NCI-H82 (cell line): ENCODE measurements at regions not wholly inside any gene's neighbourhood (a gene's known extent, or its start where the extent isn't known, plus 50 kb on each side); places are given as distances from the start of the nearest gene placed in this dataset.

Source experiments
- DNase-seq: peaks from one replicate; lab custom pipeline; 2025; lab: John Stamatoyannopoulos, UW

DNA sequence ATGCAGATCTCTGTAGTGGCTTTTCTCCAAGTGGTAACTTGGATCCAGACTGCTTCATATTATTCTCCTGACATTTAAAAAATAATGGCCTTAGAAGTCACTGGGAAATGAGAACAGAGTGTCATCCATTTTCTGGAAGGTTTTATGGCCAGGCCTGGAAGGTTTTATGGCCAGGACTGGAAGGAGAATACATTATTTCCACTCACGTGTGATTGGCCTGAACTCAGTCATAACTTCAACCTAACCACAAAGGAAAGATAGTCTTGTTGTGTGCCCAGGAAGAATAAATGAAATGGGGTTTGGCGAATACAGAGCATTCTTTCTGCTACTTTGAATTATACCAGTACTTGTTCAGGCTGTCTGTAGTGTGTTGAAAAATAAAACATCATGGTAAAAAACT, 360.9 kb downstream of the GPAM start:
- no peak for DNase-seq

DNA sequence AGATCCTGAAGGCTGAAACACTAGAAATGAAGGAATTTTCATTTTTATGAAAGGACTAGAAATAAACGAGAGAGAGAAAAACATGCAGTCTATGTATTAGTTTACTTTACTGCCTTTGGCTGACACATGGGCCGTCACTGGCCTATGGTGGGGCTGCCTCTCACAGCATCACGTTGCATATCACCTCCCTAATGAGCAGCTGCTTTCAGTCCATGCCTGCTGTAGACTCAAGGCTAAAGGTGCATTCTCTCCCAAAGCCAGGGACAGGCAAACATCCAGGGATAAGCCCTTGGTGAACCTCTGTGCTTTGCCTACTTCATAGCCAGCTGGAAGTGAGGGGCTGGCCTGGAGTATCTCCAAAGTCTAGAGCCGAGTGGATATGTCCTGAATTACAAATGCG, 359.4 kb downstream of the GPAM start:
- DNase-seq = no peak

DNA sequence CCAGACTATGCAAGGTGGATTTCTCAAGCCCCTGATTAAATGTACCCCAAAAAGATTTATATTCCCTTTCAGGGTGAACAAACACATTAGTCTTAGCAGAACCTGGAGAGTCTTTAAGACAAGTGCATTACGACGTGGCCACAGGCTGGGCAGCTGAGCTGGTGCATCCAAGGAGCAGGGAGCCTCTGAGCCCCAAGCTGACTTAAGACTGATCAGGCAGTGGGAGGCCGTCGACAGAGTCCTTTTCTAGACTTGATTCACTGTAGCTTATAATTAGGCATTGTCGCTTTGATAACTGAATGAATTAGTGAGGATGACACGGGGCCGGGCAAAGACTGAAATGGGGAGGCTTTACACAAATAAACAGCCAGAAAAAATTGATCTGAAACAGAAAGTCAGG, 353.2 kb downstream of the GPAM start:
- DNase-seq = no peak

GRCh38 chr10:111831058-111831457, 352.5 kb downstream of the GPAM start:
- DNase-seq = no peak

DNA sequence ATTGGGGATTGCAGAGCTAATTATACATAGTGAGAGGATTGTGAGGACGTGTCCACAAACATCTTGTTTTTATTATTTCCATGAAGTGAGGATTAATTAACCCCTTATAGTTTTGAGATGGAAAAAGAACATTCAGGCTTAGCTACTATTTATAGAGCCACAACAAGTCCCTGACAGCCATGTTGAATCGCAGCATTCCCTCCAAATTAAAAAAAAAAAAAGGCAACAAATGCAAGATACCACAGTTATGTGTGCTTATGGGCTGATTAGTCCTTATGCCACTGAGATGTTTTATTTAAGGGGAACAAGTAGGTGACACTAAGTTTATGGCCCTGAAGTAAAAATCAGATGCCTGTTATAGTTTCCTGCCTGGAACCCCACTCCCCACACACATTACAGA, 350.3 kb downstream of the GPAM start:
- DNase-seq = no peak

GRCh38 chr10:111835574-111835973, 348.0 kb downstream of the GPAM start:
- no peak for DNase-seq

DNA sequence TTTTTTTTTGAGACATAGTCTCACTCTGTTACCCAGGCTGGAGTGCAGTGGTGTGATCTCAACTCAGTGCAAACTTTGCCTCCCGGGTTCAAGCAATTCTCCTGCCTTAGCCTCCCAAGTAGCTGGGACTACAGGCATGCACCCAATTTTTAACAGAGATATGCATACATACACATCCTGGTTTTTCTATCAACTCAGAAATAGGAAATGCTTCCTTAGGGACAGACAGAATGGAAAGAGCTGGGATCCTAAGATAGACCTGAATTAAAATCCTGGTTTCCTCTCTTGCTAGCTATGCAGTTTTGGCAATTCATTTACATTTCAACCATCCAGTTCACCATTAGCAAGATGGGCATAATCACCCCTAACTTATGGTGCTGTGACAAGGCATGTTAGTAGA, 347.5 kb downstream of the GPAM start:
- no peak for DNase-seq

DNA sequence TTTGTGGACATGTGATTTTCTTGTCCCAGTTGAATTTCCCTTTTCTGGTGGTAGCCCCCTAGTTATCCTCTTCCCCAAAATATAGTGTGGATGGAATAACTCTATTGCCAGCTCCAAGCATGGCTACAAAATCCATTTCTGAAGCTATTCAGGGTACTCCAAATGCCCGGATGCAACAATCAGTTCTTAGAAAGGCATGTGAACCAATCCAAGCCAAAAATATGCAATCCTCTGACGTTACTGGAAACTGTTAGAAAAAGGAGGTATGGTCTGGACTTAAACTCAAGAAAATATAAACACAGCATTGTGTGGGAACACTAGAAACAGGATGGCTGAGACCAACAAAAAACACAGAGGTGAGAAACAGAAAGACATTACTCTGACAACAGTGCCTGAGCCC, 347.0 kb downstream of the GPAM start:
- no peak for DNase-seq

DNA sequence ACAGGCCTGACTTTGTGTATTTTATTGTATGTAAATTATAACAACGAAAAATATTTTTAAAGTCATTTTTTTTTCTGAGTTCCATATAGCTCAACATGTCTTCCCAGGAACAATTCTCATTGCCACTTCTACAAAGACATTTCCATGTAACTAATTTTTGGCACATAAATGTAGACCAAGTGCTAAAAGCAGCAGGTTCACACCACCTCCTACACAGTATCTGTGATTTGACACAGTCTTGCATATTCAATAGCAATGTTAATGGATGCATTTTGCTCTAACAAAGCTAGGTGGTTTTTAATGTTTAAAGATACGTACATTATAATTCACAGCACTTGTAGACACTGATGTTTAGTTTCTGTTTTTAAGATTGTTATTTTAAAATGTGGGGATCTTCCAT, 346.5 kb downstream of the GPAM start:
- no peak for DNase-seq

GRCh38 chr10:111837985-111838384, 345.6 kb downstream of the GPAM start:
- DNase-seq = no peak

DNA sequence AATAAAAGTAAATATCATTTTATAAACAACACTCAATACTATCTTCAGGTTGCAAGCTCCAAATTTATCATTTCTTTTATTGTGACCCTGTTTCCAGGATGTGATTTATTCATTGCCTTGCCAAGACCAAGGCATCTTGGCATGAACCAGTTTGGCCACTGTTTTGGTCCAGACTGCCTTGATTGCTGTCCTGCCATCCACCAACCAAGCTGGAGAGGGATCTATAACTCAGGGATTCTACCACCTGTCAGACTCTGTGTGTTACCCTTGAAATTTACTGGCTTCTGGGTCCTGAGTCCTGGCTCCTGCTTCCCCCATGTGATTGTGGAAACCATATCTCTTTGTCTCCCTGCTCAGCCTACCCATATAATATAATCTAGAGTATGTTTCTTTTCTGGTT, 343.0 kb downstream of the GPAM start:
- DNase-seq = no peak

DNA sequence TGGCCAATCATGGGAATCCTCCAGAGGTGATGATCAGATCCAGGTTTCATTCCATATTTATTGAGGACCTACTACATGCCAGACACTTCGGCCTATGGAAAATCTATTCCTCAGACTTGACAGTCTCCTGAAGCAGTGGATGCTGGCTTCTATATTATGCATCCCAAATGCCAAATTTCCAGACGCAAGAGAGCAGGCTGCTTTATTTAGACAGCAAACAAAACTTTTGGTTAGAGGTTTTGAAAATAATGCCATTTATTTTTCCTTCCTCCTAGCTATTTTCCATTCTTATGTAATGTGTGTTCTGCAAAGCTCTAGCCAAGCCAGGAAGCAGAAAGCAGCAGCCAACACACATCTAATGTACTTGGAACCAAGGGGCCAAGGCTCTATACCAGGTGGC, 330.8 kb downstream of the GPAM start:
- DNase-seq = no peak

DNA sequence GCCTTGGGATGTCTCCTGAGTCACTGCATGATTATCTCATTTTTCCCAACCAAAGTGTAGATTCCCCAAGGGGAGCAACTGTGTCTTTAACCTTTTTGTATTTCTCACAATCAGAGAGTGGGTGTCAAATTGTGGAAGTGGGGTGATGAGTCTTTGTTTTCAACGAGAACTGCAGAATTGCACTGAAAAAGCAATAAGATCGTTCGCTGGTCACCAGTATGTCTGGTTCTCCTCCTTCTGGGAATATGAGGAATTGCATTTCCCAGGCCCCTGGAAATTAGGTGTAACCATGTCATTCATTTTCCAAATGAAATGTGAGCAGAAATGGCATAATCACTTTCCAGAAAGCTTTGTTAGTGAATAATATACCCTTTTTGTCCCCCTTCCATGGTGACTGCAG, 326.9 kb downstream of the GPAM start:
- peak; percentile 1 for DNase-seq

DNA sequence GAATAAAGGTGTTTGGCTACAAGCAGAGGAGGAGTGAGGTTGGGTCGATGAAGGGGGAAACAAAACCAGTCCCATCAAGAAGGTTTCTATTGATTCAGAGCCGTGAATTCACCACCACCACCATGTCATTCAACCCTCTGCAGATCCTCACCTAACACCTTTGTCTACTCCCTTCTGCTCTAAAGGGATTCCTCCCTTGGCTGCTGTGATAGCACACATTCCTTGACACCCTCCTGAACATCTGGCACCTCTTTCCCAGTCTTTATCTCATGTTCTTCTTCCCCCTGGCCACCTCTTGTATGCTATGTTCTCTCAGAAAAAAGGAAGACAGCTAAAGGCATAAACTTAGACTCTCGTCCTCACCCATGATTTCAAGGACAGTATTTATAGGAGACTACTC, 318.0 kb downstream of the GPAM start:
- DNase-seq = no peak

GRCh38 chr10:111871458-111871857, 312.1 kb downstream of the GPAM start:
- DNase-seq = no peak

DNA sequence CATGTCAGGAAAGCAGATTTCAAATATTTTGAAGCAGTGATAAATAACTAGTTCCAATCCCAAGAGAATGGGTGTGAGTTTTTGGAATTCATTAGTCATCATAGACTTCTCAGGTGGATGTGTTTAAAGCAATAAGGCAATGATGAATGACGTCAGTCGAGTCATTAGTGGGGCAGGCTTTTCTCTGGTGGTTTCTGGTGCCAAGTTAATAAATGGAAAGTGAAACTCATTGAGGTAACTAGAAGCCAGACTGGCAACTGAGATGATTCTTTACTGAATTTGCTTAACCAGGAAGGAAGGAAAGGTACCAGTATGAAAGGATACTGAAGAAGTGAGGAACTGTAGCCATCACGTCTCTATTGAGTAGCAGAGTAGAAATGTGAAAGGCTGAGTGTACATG, 311.0 kb downstream of the GPAM start:
- no peak for DNase-seq

DNA sequence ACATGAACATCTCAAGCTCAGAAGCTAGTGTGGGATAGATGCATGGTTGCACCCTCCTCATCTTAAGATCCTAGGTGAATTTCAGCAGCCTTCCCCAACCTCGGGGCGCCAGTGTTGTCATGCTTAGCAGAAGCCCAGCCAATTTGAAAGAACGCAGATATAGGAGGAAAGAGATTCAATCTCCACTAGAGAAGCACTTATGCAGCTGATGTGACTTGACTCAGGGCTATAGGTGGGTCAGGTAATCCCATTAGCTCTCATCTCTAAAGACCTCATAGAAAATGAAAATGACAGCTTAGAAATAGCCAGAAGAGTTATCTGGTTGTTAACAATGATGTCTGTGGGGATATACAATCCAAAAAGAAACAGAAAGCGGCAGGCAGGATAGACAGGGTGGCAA, 310.5 kb downstream of the GPAM start:
- DNase-seq = no peak

DNA sequence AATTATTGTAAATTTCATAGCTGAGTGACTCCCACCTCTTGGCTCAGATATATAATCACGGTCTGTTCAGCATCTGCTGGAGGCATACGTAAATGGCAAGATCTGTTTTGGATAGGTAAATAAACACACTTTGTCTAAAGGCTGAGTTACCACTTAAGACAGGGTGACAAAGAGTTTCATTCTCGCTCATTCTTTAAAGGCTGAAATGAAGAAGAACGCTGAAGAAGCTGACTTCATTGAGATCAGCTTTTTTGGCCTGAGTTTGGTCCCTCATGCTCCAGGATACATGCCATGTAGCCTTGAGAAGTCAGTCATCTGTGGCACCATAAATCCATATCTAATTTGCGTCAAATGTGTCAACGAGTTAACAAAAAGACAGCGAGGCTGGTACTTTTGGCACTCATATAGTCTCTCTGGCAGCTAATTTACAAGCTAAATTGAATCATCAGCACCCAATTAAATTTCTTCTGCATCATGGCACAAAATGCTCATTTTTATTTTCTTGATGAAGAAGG, 309.9 kb downstream of the GPAM start:
- DNase-seq = no peak

GRCh38 chr10:111874576-111874975, 309.0 kb downstream of the GPAM start:
- no peak for DNase-seq

GRCh38 chr10:111875725-111876124, 307.8 kb downstream of the GPAM start:
- no peak for DNase-seq

DNA sequence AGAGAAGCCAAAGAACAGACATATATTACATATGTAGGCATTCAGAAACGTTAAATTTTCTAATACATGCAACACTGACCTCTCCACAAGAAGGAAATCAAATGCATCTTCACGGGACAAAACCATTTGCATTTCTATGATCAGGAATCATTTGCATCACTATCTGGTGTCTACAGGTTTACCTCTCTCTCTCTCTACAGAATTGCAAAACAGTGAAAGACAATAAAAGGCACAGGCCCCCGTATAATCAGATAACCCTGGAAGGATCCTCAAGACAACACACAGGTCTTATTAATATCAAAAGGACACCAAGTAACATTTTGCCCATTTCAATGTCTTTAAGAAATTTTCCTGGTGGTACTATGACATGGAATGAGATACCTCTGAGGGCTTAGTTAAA, 306.3 kb downstream of the GPAM start:
- no peak for DNase-seq

DNA sequence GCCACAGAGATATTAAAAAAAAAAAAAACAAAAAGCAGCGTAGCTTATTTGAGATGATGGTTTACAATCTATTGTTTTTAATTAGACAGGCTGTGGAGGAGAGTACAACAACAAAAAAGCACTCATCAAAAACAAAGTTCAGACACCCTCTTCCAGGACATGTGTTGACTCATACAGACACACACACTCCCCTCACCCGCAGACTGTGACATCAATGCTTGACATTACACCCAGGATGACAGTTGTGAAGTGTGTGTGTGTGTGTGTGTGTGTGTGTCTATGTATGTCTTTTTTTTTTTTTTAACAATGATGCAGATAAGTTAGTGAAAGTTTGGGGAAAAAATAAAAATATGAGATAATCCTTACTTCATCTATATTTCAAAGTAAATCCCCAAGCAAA, 303.6 kb downstream of the GPAM start:
- no peak for DNase-seq

DNA sequence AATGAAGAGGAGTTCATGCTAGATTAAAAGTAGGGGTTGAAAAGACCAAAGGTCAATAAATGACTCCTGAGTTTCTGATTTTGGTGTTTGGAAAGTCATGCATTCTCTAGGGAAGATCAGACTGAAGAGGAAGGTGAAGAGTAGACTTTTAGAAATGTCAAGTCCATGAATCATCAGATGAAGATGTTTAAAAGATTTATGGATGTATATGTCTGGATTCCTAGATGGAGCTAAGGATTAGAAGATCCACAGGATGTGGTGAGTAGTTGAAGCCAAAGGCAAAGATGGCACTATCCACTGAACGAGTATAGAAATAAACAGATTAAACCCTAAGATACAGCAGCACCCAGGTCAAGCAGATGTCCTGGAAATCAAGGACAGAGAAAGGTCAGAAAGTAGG, 298.5 kb downstream of the GPAM start:
- DNase-seq = no peak

GRCh38 chr10:111885919-111886318, 297.6 kb downstream of the GPAM start:
- no peak for DNase-seq

GRCh38 chr10:111887266-111887665, 296.3 kb downstream of the GPAM start:
- DNase-seq = no peak
